IMR-90 (cell line): ENCODE measurements at regions not wholly inside any gene's neighbourhood (a gene's known extent, or its start where the extent isn't known, plus 50 kb on each side); places are given as distances from the start of the nearest gene placed in this dataset.

Experiments
- ATAC-seq: fragments of 200-7000 bp; cut with Tn5 transposase; 2 replicates; pipeline ENCODE4 v1.9.1; 2020; ENCODE audit warnings: low read depth, mild to moderate bottlenecking, moderate library complexity
- BruUV-seq: library from RNA; stranded (reverse); fragments of 400-500 nt; replicated peaks from 2 replicates; lab custom pipeline; 2021; lab: Mats Ljungman, UMichigan
- CTCF ChIA-PET: fragments of 300-600 bp; formaldehyde crosslinking; extraction: SDS; loops from one replicate; lab custom pipeline; 2021; ENCODE audit warnings: antibody characterized with exemption; lab: Yijun Ruan, JAX
- POLR2A ChIA-PET: fragments of 300-600 bp; sonication (Branson Sonifier 250); formaldehyde crosslinking; loops from one replicate; lab custom pipeline; 2022; ENCODE audit warnings: antibody characterized with exemption; ENCODE audit not compliant: unreplicated experiment; lab: Charles Lee
- DNase-seq: peaks from one replicate; pipeline ENCODE4 v3.0.0; 2013
- H2AFZ ChIP-seq: replicated peaks from 2 replicates; pipeline ENCODE3; 2013; ENCODE audit warnings: low read length, mild to moderate bottlenecking; ENCODE audit not compliant: poor library complexity
- H2AK5ac ChIP-seq: 2 replicates; pipeline ENCODE4 v1.6.1; 2013; ENCODE audit warnings: low read depth, low read length, inconsistent platforms
- H2AK9ac ChIP-seq: replicated peaks from 2 replicates; pipeline ENCODE3; 2013; ENCODE audit warnings: mild to moderate bottlenecking, low read depth, low read length, moderate library complexity; ENCODE audit not compliant: poor library complexity
- H2BK120ac ChIP-seq: 2 replicates; pipeline ENCODE4 v1.6.1; 2013; ENCODE audit warnings: low read depth, low read length, inconsistent platforms
- H2BK15ac ChIP-seq: 3 replicates; pipeline ENCODE4 v1.6.1; 2013; ENCODE audit warnings: low read depth, low read length, inconsistent platforms
- H2BK20ac ChIP-seq: 2 replicates; pipeline ENCODE4 v1.6.1; 2013; ENCODE audit warnings: low read depth, mild to moderate bottlenecking, inconsistent platforms, low read length, moderate library complexity
- H2BK5ac ChIP-seq: 2 replicates; pipeline ENCODE4 v1.6.1; 2013; ENCODE audit warnings: mild to moderate bottlenecking, low read depth, low read length, inconsistent platforms; ENCODE audit not compliant: poor library complexity, severe bottlenecking
- H3K14ac ChIP-seq: replicated peaks from 2 replicates; pipeline ENCODE4 v1.6.1; 2013; ENCODE audit warnings: low read depth, low read length, inconsistent platforms
- H3K18ac ChIP-seq: 2 replicates; pipeline ENCODE4 v1.6.1; 2013; ENCODE audit warnings: low read depth, low read length, control low read depth
- H3K23ac ChIP-seq: 2 replicates; pipeline ENCODE4 v1.6.1; 2013; ENCODE audit warnings: low read depth, low read length, inconsistent platforms
- H3K27ac ChIP-seq: 2 replicates; pipeline ENCODE4 v1.5.1; 2013; ENCODE audit warnings: mild to moderate bottlenecking, control low read depth, low read length; ENCODE audit not compliant: insufficient read depth
- H3K27me3 ChIP-seq: 2 replicates; pipeline ENCODE4 v1.6.1; 2013; ENCODE audit warnings: low read length; ENCODE audit not compliant: control insufficient read depth, insufficient read depth
- H3K36me3 ChIP-seq: 2 replicates; pipeline ENCODE4 v1.6.1; 2013; ENCODE audit warnings: low read length, mixed read lengths; ENCODE audit not compliant: control insufficient read depth, insufficient read depth
- H3K4ac ChIP-seq: 2 replicates; pipeline ENCODE4 v1.6.1; 2013; ENCODE audit warnings: low read depth, low read length, inconsistent platforms
- H3K4me1 ChIP-seq: 2 replicates; pipeline ENCODE4 v1.6.1; 2013; ENCODE audit warnings: low read length, mixed read lengths; ENCODE audit not compliant: control insufficient read depth, insufficient read depth
- H3K4me2 ChIP-seq: 2 replicates; pipeline ENCODE4 v1.6.1; 2013; ENCODE audit warnings: low read depth, mild to moderate bottlenecking, control low read depth, low read length, moderate library complexity
- H3K4me3 ChIP-seq: 2 replicates; pipeline ENCODE4 v1.5.1; 2013; ENCODE audit warnings: low read depth, mild to moderate bottlenecking, control low read depth, low read length, moderate library complexity; ENCODE audit not compliant: insufficient read depth
- H3K56ac ChIP-seq: 2 replicates; pipeline ENCODE4 v1.6.1; 2013; ENCODE audit warnings: low read length, inconsistent platforms; ENCODE audit not compliant: insufficient read depth; ENCODE audit errors: extremely low read depth
- H3K79me1 ChIP-seq, 2 experiments: 2 replicates each; pipeline ENCODE4 v1.6.1; 2013; ENCODE audit warnings: low read length in 2 of 2, inconsistent platforms in 1 of 2, low read depth in 1 of 2
- H3K9ac ChIP-seq: 2 replicates; pipeline ENCODE4 v1.6.1; 2013; ENCODE audit warnings: low read depth, low read length, control low read depth
- H3K9me1 ChIP-seq: 2 replicates; pipeline ENCODE4 v1.6.1; 2013; ENCODE audit warnings: low read length, inconsistent platforms; ENCODE audit not compliant: insufficient read depth
- H3K9me3 ChIP-seq: 2 replicates; pipeline ENCODE4 v1.6.1; 2013; ENCODE audit warnings: low read length; ENCODE audit not compliant: control insufficient read depth, insufficient read depth
- H4K20me1 ChIP-seq: 2 replicates; pipeline ENCODE4 v1.6.1; 2013; ENCODE audit warnings: low read length, inconsistent platforms; ENCODE audit not compliant: insufficient read depth
- H4K5ac ChIP-seq: 2 replicates; pipeline ENCODE4 v1.6.1; 2013; ENCODE audit warnings: mild to moderate bottlenecking, low read depth, low read length, control low read depth
- H4K8ac ChIP-seq, 2 experiments: 2 replicates each; pipeline ENCODE4 v1.6.1; 2013; ENCODE audit warnings: low read depth in 2 of 2, low read length in 2 of 2, control low read depth in 1 of 2, inconsistent platforms in 1 of 2
- H4K91ac ChIP-seq: 2 replicates; pipeline ENCODE4 v1.6.1; 2013; ENCODE audit warnings: low read depth, low read length, inconsistent platforms; ENCODE audit not compliant: insufficient read depth
- BHLHE40 ChIP-seq: fragments of 150-350 bp; IDR thresholded peaks from 2 replicates; pipeline ENCODE4 v1.6.1; 2016; ENCODE audit warnings: mild to moderate bottlenecking, low read depth, low read length
- CEBPB ChIP-seq: IDR thresholded peaks from 2 replicates; pipeline ENCODE4 v1.6.1; 2012; ENCODE audit warnings: low read depth, low read length, improper control_type of control experiment
- CHD1 ChIP-seq: IDR thresholded peaks from 2 replicates; pipeline ENCODE4 v1.6.1; 2012; ENCODE audit warnings: low read depth, low read length, improper control_type of control experiment
- FOS ChIP-seq: fragments of 150-350 bp; IDR thresholded peaks from 2 replicates; pipeline ENCODE4 v1.6.1; 2016; ENCODE audit warnings: low read depth, low read length
- MAFK ChIP-seq: IDR thresholded peaks from 2 replicates; pipeline ENCODE4 v1.6.1; 2012; ENCODE audit warnings: low read depth, low read length, improper control_type of control experiment
- MAZ ChIP-seq: IDR thresholded peaks from 2 replicates; pipeline ENCODE4 v1.6.1; 2012; ENCODE audit warnings: low read depth, mild to moderate bottlenecking, low read length, improper control_type of control experiment, moderate library complexity, borderline replicate concordance
- MXI1 ChIP-seq: IDR thresholded peaks from 2 replicates; pipeline ENCODE4 v1.6.1; 2012; ENCODE audit warnings: low read depth, mild to moderate bottlenecking, low read length, moderate library complexity, borderline replicate concordance
- NFE2L2 ChIP-seq: fragments of 150-350 bp; IDR thresholded peaks from 2 replicates; pipeline ENCODE4 v1.6.1; 2016; ENCODE audit warnings: low read depth, mild to moderate bottlenecking, low read length
- POLR2A ChIP-seq: IDR thresholded peaks from 2 replicates; pipeline ENCODE4 v1.6.1; 2012; ENCODE audit warnings: mild to moderate bottlenecking, low read depth, low read length
- RAD21 ChIP-seq: IDR thresholded peaks from 2 replicates; pipeline ENCODE4 v1.6.1; 2012; ENCODE audit warnings: low read length, improper control_type of control experiment
- RCOR1 ChIP-seq: IDR thresholded peaks from 2 replicates; pipeline ENCODE4 v1.6.1; 2012; ENCODE audit warnings: mild to moderate bottlenecking, low read length, improper control_type of control experiment; ENCODE audit not compliant: insufficient replicate concordance
- RFX5 ChIP-seq: IDR thresholded peaks from 2 replicates; pipeline ENCODE4 v1.8.0; 2012; ENCODE audit warnings: low read depth, mild to moderate bottlenecking, low read length, moderate library complexity
- SMC3 ChIP-seq: fragments of 150-350 bp; IDR thresholded peaks from 2 replicates; pipeline ENCODE4 v1.6.1; 2016; ENCODE audit warnings: low read depth, mild to moderate bottlenecking, antibody characterized with exemption, low read length, moderate library complexity
- WGBS, 2 experiments: methylation state at CpG; one replicate each; pipeline versions ENCODE4 v1.1.5 to v1.1.7; 2013; ENCODE audit warnings: missing lambda C conversion rate in 2 of 2; ENCODE audit not compliant: insufficient read length in 1 of 2; ENCODE audit errors: extremely low coverage in 2 of 2; 5-methylcytosine and 5-hydroxymethylcytosine counted together
- dilution Hi-C: fragments of 300-500 bp; cut with HindIII; formaldehyde crosslinking; loops from one replicate; pipeline ENCODE4 v1.14.3; 2018; ENCODE audit warnings: low sequenced_read_pairs; ENCODE audit not compliant: unreplicated experiment
- in situ Hi-C: fragments of 300-500 bp; cut with MboI; formaldehyde crosslinking; loops from 3 replicates; pipeline ENCODE4 v1.14.3; 2019; ENCODE audit warnings: low sequenced_read_pairs, inconsistent platforms, mixed read lengths
- intact Hi-C: fragments of 100-400 bp; cut with micrococcal nuclease; formaldehyde crosslinking; loops from 2 replicates; pipeline ENCODE4 v1.10.0; 2022
- TF ChIP-seq, protein P1 (sequence below): conservative IDR thresholded peaks from 2 replicates; pipeline ENCODE4 v1.5.1; 2012; ENCODE audit warnings: mild to moderate bottlenecking, low read depth, low read length, improper control_type of control experiment
- TF ChIP-seq, protein P2 (sequence below): fragments of 150-350 bp; IDR thresholded peaks from 2 replicates; pipeline ENCODE4 v1.6.1; 2016; ENCODE audit warnings: low read depth, mild to moderate bottlenecking, low read length, moderate library complexity, borderline replicate concordance
- TF ChIP-seq, protein P3 (sequence below): fragments of 150-350 bp; IDR thresholded peaks from 2 replicates; pipeline ENCODE4 v1.6.1; 2017; ENCODE audit warnings: mild to moderate bottlenecking, antibody characterized with exemption, low read length, low read depth

DNA sequence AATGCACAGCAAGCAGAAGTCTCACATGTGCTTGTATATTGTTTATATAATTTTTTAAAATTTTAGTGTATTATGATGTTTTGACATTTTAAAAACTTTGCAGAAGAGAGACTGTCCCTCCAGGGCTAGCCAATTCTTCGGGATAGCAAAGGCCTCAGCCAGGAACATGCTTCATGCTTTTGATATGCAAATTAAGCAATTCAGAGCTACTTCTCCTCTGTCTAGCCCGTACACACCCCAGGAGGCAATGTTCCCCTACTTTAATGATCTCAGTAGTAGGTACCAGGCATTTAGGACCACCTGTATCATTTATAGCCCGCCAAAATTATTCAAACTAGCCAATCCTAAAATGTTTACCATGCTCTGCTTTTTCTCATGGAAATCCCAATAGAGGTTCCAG, 1116.2 kb downstream of the OLFM4 start:
- H3K14ac ChIP-seq, result no peak overlapping the region
- H3K4me2 ChIP-seq, result no peak overlapping the region
- H4K8ac ChIP-seq, result no peak overlapping the region
- no peak overlapping the region for H2AK5ac ChIP-seq
- no peak overlapping the region for H2BK20ac ChIP-seq
- H2BK5ac ChIP-seq, result no peak overlapping the region
- no peak overlapping the region for H2BK15ac ChIP-seq
- intact Hi-C loops (no loop called here), in situ Hi-C loops (no loop called here), dilution Hi-C loops (no loop called here)
- no TSS peak for BruUV-seq
- H2AK9ac ChIP-seq, result no peak overlapping the region
- peaks cover 7% of the 10 kb centered on the region; the same call in 1 of the 2 replicates for H3K9me3 ChIP-seq
- no peak overlapping the region for H3K4ac ChIP-seq
- no peak overlapping the region for H4K91ac ChIP-seq
- no peak overlapping the region for H3K27ac ChIP-seq
- no peaks in the 10 kb centered on the region for H4K20me1 ChIP-seq
- DNase-seq, result no peak
- ATAC-seq, result no peak
- no peaks in the 10 kb centered on the region for H3K36me3 ChIP-seq
- no peak overlapping the region for H2AFZ ChIP-seq
- H3K27me3 ChIP-seq, result no peaks in the 10 kb centered on the region
- H4K5ac ChIP-seq, result no peak overlapping the region
- ChIA-PET CTCF (no interaction called here), POLR2A (no interaction called here)
- no peak overlapping the region for H3K4me3 ChIP-seq
- no peak for TF ChIP-seq POLR2A
- no peak for TF ChIP-seq FOS
- TF ChIP-seq RCOR1, result no peak
- TF ChIP-seq, protein P1, sequence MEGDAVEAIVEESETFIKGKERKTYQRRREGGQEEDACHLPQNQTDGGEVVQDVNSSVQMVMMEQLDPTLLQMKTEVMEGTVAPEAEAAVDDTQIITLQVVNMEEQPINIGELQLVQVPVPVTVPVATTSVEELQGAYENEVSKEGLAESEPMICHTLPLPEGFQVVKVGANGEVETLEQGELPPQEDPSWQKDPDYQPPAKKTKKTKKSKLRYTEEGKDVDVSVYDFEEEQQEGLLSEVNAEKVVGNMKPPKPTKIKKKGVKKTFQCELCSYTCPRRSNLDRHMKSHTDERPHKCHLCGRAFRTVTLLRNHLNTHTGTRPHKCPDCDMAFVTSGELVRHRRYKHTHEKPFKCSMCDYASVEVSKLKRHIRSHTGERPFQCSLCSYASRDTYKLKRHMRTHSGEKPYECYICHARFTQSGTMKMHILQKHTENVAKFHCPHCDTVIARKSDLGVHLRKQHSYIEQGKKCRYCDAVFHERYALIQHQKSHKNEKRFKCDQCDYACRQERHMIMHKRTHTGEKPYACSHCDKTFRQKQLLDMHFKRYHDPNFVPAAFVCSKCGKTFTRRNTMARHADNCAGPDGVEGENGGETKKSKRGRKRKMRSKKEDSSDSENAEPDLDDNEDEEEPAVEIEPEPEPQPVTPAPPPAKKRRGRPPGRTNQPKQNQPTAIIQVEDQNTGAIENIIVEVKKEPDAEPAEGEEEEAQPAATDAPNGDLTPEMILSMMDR, result no peak
- TF ChIP-seq, protein P2, sequence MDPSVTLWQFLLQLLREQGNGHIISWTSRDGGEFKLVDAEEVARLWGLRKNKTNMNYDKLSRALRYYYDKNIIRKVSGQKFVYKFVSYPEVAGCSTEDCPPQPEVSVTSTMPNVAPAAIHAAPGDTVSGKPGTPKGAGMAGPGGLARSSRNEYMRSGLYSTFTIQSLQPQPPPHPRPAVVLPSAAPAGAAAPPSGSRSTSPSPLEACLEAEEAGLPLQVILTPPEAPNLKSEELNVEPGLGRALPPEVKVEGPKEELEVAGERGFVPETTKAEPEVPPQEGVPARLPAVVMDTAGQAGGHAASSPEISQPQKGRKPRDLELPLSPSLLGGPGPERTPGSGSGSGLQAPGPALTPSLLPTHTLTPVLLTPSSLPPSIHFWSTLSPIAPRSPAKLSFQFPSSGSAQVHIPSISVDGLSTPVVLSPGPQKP, result no peak
- no peak for TF ChIP-seq BHLHE40
- TF ChIP-seq, protein P3, sequence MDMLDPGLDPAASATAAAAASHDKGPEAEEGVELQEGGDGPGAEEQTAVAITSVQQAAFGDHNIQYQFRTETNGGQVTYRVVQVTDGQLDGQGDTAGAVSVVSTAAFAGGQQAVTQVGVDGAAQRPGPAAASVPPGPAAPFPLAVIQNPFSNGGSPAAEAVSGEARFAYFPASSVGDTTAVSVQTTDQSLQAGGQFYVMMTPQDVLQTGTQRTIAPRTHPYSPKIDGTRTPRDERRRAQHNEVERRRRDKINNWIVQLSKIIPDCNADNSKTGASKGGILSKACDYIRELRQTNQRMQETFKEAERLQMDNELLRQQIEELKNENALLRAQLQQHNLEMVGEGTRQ, result no peak
- TF ChIP-seq NFE2L2, result no peak
- no peak for TF ChIP-seq SMC3
- TF ChIP-seq RAD21, result no peak
- TF ChIP-seq MAFK, result no peak
- TF ChIP-seq MXI1, result no peak
- TF ChIP-seq RFX5, result no peak
- TF ChIP-seq CHD1, result no peak
- TF ChIP-seq MAZ, result no peak
- TF ChIP-seq CEBPB, result no peak
- no peak overlapping the region for H3K9ac ChIP-seq
- WGBS, 2 experiments, result 10% methylated on average over 2 of the region's 3 CpGs; no CpG with 5 or more reads in 1 of the 2 experiments
- H3K56ac ChIP-seq, result no peak overlapping the region
- no peaks in the 10 kb centered on the region for H3K79me1 ChIP-seq
- H3K9me1 ChIP-seq, result no peaks in the 10 kb centered on the region
- no peak overlapping the region for H3K18ac ChIP-seq
- H2BK120ac ChIP-seq, result no peak overlapping the region
- no peak overlapping the region for H3K23ac ChIP-seq
- H3K4me1 ChIP-seq, result no peaks in the 10 kb centered on the region
